HepG2 (cell line): ENCODE measurements at regions not wholly inside any gene's neighbourhood (a gene's known extent, or its start where the extent isn't known, plus 50 kb on each side); places are given as distances from the start of the nearest gene placed in this dataset.

Source experiments
- BCL3 ChIP-seq: sonication (generic); formaldehyde crosslinking; IDR thresholded peaks from 2 replicates; pipeline ENCODE4 v1.5.1; 2020; ENCODE audit warnings: mild to moderate bottlenecking, missing genetic modification reagents, moderate library complexity
- GABPA ChIP-seq, 2 experiments: IDR thresholded peaks; 2 replicates each; pipeline ENCODE4 v1.6.1; 2011 to 2016; ENCODE audit warnings: low read depth in 2 of 2, low read length in 1 of 2, missing biosample characterization in 1 of 2, missing genetic modification characterization in 1 of 2
- KAT2B ChIP-seq: fragments of 150-350 bp; IDR thresholded peaks from 2 replicates; pipeline ENCODE4 v1.6.1; 2014; ENCODE audit warnings: low read depth, low read length, borderline replicate concordance
- REXO4 ChIP-seq: sonication (generic); formaldehyde crosslinking; IDR thresholded peaks from 2 replicates; pipeline ENCODE4 v1.8.0; 2022; ENCODE audit warnings: missing genetic modification reagents, mild to moderate bottlenecking, borderline replicate concordance
- SIX1 ChIP-seq: sonication (generic); formaldehyde crosslinking; IDR thresholded peaks from 2 replicates; pipeline ENCODE4 v1.4.0; 2020; ENCODE audit warnings: missing genetic modification reagents, borderline replicate concordance
- SRF ChIP-seq: IDR thresholded peaks from 2 replicates; pipeline ENCODE4 v1.6.1; 2011; ENCODE audit warnings: mild to moderate bottlenecking, low read depth, low read length, moderate library complexity
- TARDBP ChIP-seq: sonication (generic); formaldehyde crosslinking; IDR thresholded peaks from 2 replicates; pipeline ENCODE4 v1.8.0; 2022; ENCODE audit warnings: mild to moderate bottlenecking, missing genetic modification reagents
- THAP11 ChIP-seq: IDR thresholded peaks from 2 replicates; pipeline ENCODE4 v1.6.1; 2016; ENCODE audit warnings: missing biosample characterization, missing genetic modification reagents
- ZNF407 ChIP-seq: sonication (generic); formaldehyde crosslinking; IDR thresholded peaks from one replicate; pipeline ENCODE4 v1.5.1; 2020; ENCODE audit warnings: mild to moderate bottlenecking, missing genetic modification reagents; ENCODE audit errors: not compliant biosample characterization
- ZNF691 ChIP-seq: sonication (generic); formaldehyde crosslinking; IDR thresholded peaks from 2 replicates; pipeline ENCODE4 v1.4.0; 2020; ENCODE audit warnings: missing genetic modification reagents, low read depth, mild to moderate bottlenecking, borderline replicate concordance
- ZNF782 ChIP-seq: sonication (generic); formaldehyde crosslinking; IDR thresholded peaks from 2 replicates; pipeline ENCODE4 v1.4.0; 2020; ENCODE audit warnings: missing genetic modification reagents, mild to moderate bottlenecking, borderline replicate concordance

GRCh38 chr2:43005245-43005974 is 213.0 kb upstream of the HAAO start (continued):
- TF ChIP-seq TARDBP (CRISPR knock-in tag), result peak; percentile 98
- no peak; the same call in 1 of the 2 replicates for TF ChIP-seq BCL3 (CRISPR knock-in tag)
- no peak; the same call in 1 of the 2 replicates for TF ChIP-seq ZNF691 (CRISPR knock-in tag)
- TF ChIP-seq ZNF407 (CRISPR knock-in tag), result no peak
- peak; percentile 53; the same call in 1 of the 2 replicates for TF ChIP-seq THAP11 (CRISPR knock-in tag)
- TF ChIP-seq GABPA (IDR thresholded peaks at IDR 0.05; ENCODE audit: low read depth, low read length), result no peak
- TF ChIP-seq GABPA (CRISPR knock-in tag; IDR thresholded peaks at IDR 0.05; ENCODE audit: low read depth), result no peak
- no peak for TF ChIP-seq REXO4
- TF ChIP-seq SRF, result no peak
- TF ChIP-seq SIX1, result peak; percentile 94
- TF ChIP-seq KAT2B, result no peak
- 0 out of 2 replicates have a peak, but pooled peaks have one; percentile 64 for TF ChIP-seq ZNF782
